Small intestine (tissue), 7 donors: ENCODE measurements at regions not wholly inside any gene's neighbourhood (a gene's known extent, or its start where the extent isn't known, plus 50 kb on each side); places are given as distances from the start of the nearest gene placed in this dataset.
A peak's percentile ranks its signal among the peaks of the same experiment; 100 is the strongest.

ENCODE experiments used
- DNase-seq, 2 donors: peaks; one replicate each; pipeline versions ENCODE4 v3.0.0 to v3.0.0-alpha.2; 2013
- FAIRE-seq: peaks from 2 replicates; lab custom pipeline; 2012; peaks lifted over from hg19 to GRCh38; lab: Jason Lieb, UNC
- H3K27ac ChIP-seq, 3 donors: one replicate each; pipeline ENCODE4 v1.5.1; 2013; ENCODE audit warnings: low read length in 2 of 3, mild to moderate bottlenecking in 2 of 3, control low read depth in 1 of 3, inconsistent platforms in 1 of 3, low read depth in 1 of 3, moderate library complexity in 1 of 3
- H3K27me3 ChIP-seq, 3 donors: one replicate each; pipeline ENCODE4 v1.6.1; 2013; ENCODE audit warnings: low read length in 3 of 3, inconsistent platforms in 1 of 3; ENCODE audit not compliant: control insufficient read depth in 3 of 3, insufficient read depth in 3 of 3
- H3K36me3 ChIP-seq, 3 donors: one replicate each; pipeline ENCODE4 v1.6.1; 2013; ENCODE audit warnings: low read length in 3 of 3, inconsistent platforms in 1 of 3, low read depth in 1 of 3, mild to moderate bottlenecking in 1 of 3, moderate library complexity in 1 of 3; ENCODE audit not compliant: control insufficient read depth in 3 of 3, insufficient read depth in 2 of 3
- H3K4me1 ChIP-seq, 3 donors: one replicate each; pipeline ENCODE4 v1.6.1; 2013; ENCODE audit warnings: low read length in 2 of 3, inconsistent platforms in 1 of 3, low read depth in 1 of 3, mild to moderate bottlenecking in 1 of 3, moderate library complexity in 1 of 3; ENCODE audit not compliant: control insufficient read depth in 3 of 3, insufficient read depth in 2 of 3
- H3K4me3 ChIP-seq, 3 donors: one replicate each; pipeline ENCODE4 v1.5.1; 2013; ENCODE audit warnings: low read length in 3 of 3, control low read depth in 1 of 3, inconsistent platforms in 1 of 3, low read depth in 1 of 3, mild to moderate bottlenecking in 1 of 3, moderate library complexity in 1 of 3
- H3K9me3 ChIP-seq, 2 donors: one replicate each; pipeline ENCODE4 v1.6.1; 2013; ENCODE audit warnings: low read depth in 1 of 2, low read length in 1 of 2; ENCODE audit not compliant: control insufficient read depth in 2 of 2, insufficient read depth in 1 of 2
- WGBS, 3 donors: extraction: QIAGEN DNeasy Blood & Tissue Kit; methylation state at CpG; one replicate each; pipeline ENCODE4 v1.1.7; 2013; 5-methylcytosine and 5-hydroxymethylcytosine counted together
- donor health status: healthy with polysubstance abuse.
- donor health status: control.
- donor health status: control.
- donor health status: Bipolar disorder and iron deficiency.
- donor health status: healthy.

GRCh38 chrX:119337201-119337600, 61.9 kb upstream of the SLC25A43 start:
- 79 to 87% (median 85%) methylated on average over 4 of the region's 4 CpGs for WGBS, 3 donors
- H3K4me3 ChIP-seq = no peak overlapping the region
- no peak overlapping the region for H3K27ac ChIP-seq
- no peaks in the 10 kb centered on the region for H3K36me3 ChIP-seq
- H3K9me3 ChIP-seq = no peaks in the 10 kb centered on the region
- no peak for DNase-seq
- H3K4me1 ChIP-seq = no peaks in the 10 kb centered on the region
- FAIRE-seq = no peak
- no peaks in the 10 kb centered on the region for H3K27me3 ChIP-seq

DNA sequence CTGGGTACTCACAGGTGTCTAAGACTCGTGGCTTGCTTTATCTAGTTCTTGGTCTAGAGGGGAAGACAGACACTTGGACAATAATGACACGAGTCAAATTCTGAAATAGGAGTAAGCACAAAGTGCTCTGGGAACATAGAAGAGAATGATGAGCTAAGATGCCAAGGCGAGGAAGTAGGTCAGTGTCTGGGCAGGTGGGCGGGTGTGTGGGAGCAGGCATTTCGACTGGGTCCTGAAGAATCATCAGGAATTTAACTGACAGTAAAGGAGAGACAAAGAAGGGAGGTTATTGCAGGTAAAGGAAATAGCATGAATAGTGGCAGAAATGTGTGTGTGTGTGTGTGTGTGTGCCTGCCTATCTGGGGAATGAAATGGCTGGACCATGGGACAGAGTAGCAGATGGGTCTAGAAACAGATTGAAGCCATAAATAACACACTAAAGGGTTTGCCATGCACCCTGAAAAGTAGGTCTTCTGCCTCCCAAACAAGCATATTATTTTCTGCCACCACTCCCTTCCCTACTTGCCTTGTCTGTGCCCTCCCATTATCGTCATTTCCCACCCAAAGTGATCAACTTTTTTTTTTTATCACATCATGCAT, 58.4 kb upstream of the SLC25A43 start:
- Histone ChIP-seq H3K4me1 (peaks cover 0 to 5% (median 0%) of the 10 kb centered on the region in 3 donors), H3K4me3 (no peak overlapping the region), H3K27ac (no peak overlapping the region), H3K27me3 (no peaks in the 10 kb centered on the region), H3K9me3 (no peaks in the 10 kb centered on the region), H3K36me3 (no peaks in the 10 kb centered on the region)
- DNase-seq (no peak), FAIRE-seq (no peak)
- 67 to 83% (median 79%) methylated on average over 6 of the region's 6 CpGs for WGBS, 3 donors

DNA sequence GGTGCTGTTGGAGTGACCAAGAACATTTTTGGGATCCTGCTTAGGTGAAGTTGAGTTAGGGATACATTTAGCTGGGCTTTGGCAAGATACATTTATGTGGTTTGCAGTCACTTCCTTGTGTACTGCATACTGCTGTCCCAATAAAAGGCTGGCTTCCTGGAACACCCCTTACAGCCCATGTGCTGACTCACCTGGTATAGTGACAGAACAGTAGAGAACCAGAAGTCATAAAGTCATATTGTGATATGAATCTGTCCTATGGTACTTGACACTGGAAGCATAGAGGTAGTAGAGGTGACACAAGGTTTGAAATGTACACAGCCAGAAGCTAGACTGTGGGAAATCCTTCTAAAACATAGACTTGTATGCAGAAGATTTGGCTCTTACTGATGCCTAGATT, 55.3 kb upstream of the SLC25A43 start:
- DNase-seq (peak; percentile 69 to 87), FAIRE-seq (no peak)
- H3K4me3 ChIP-seq = no peak overlapping the region
- no peaks in the 10 kb centered on the region for H3K9me3 ChIP-seq
- no peaks in the 10 kb centered on the region for H3K36me3 ChIP-seq
- H3K27me3 ChIP-seq = no peaks in the 10 kb centered on the region
- H3K4me1 ChIP-seq = peaks cover 0 to 5% (median 0%) of the 10 kb centered on the region in 3 donors
- peak overlapping the region in 2 of 3 donors; percentile 49 to 59 for H3K27ac ChIP-seq
